ENCODE measurements at regions not wholly inside any gene's neighbourhood (a gene's known extent, or its start where the extent isn't known, plus 50 kb on each side); places are given as distances from the start of the nearest gene placed in this dataset.

DNA sequence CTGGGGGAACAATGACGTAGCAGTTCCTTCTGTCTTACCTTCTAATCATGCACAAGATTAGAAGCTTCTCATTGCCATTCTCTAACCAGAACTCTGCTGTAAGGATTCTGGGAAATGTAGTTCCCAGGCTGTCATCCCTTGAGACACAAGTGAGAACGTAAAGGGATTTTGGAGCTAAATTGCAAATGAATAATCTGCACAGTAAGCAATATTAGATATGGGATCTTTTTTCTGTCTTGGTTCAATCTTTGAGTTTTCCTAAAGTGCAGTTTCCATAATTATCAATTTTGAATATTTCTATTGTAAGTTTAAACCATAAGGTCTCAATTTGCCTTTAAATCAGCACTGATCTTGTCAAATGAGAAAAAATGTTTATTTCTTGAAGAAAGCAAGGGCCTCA is 189.7 kb upstream of the PLPPR1 start:
- no peaks in the 10 kb centered on the region for H3K79me2 ChIP-seq (ENCODE audit: insufficient read depth)
- no peak overlapping the region for H3K9ac ChIP-seq
- H4K20me1 ChIP-seq (ENCODE audit: insufficient read depth): no peaks in the 10 kb centered on the region
- H3K27me3 ChIP-seq (ENCODE audit: insufficient read depth): no peaks in the 10 kb centered on the region
- no peak for TF ChIP-seq TAF1 (IDR thresholded peaks at IDR 0.05; ENCODE audit: borderline replicate concordance, low read depth, low read length)
- TF ChIP-seq, protein P1, sequence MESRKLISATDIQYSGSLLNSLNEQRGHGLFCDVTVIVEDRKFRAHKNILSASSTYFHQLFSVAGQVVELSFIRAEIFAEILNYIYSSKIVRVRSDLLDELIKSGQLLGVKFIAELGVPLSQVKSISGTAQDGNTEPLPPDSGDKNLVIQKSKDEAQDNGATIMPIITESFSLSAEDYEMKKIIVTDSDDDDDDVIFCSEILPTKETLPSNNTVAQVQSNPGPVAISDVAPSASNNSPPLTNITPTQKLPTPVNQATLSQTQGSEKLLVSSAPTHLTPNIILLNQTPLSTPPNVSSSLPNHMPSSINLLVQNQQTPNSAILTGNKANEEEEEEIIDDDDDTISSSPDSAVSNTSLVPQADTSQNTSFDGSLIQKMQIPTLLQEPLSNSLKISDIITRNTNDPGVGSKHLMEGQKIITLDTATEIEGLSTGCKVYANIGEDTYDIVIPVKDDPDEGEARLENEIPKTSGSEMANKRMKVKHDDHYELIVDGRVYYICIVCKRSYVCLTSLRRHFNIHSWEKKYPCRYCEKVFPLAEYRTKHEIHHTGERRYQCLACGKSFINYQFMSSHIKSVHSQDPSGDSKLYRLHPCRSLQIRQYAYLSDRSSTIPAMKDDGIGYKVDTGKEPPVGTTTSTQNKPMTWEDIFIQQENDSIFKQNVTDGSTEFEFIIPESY (IDR thresholded peaks at IDR 0.05; ENCODE audit: borderline replicate concordance, low read depth): no peak
- no peak for TF ChIP-seq MXI1 (IDR thresholded peaks at IDR 0.05; ENCODE audit: low read depth, low read length)
- no peak for TF ChIP-seq EP300 (IDR thresholded peaks at IDR 0.05; ENCODE audit: borderline replicate concordance in 1 of 2, low read depth in 1 of 2, low read length in 1 of 2)
- no peak for TF ChIP-seq JUND (IDR thresholded peaks at IDR 0.05)
- TF ChIP-seq FOXM1 (IDR thresholded peaks at IDR 0.05; ENCODE audit: low read depth): no peak
- H3K36me3 ChIP-seq (replicated peaks in 1 of 2; ENCODE audit: control insufficient read depth in 1 of 2, insufficient read depth in 2 of 2, low read length in 1 of 2): no peaks in the 10 kb centered on the region
- no peaks in the 10 kb centered on the region for H3F3A ChIP-seq (replicated peaks; ENCODE audit: insufficient read depth)
- CTCF ChIA-PET: no interaction called here
- H2AFZ ChIP-seq (ENCODE audit: low read depth): no peak overlapping the region
- H3K9me2 ChIP-seq: no peaks in the 10 kb centered on the region
- no peak for DNase-seq
- H3K4me2 ChIP-seq: no peak overlapping the region
- POLR2A ChIA-PET: no interaction called here
- H3K9me3 ChIP-seq: no peaks in the 10 kb centered on the region
- no peaks in the 10 kb centered on the region for H3K4me1 ChIP-seq (ENCODE audit: control insufficient read depth in 1 of 2, insufficient read depth in 2 of 2, low read depth in 1 of 2, low read length in 1 of 2)
- H3K27ac ChIP-seq (ENCODE audit: low read depth in 2 of 2, low read length in 1 of 2): no peak overlapping the region
- no peak overlapping the region for H3K4me3 ChIP-seq (ENCODE audit: low read depth in 2 of 2, low read length in 1 of 2)
- 3% methylated on average over 2 of the region's 2 CpGs for WGBS (ENCODE audit: low lambda C conversion rate)

DNA sequence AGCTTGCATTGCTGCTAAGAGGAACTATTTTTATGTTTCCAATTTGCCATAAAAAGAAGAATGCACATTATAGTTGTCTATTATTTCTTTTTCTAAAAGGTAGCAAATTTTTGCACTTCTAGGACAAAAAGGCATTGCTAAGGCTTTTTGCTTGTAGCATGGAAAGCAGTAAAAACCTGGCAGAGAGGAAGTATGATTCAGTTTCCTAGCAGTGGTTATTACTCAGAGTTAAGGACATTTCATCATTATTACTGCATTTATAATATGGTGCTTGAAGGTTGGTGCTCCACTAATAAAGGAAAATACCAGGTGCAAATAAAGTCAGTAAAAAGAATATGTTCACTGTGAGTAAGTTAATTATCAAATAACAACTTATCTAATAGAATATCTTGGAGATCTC is 179.8 kb upstream of the PLPPR1 start:
- Histone ChIP-seq H3F3A (replicated peaks; ENCODE audit: insufficient read depth) (no peaks in the 10 kb centered on the region), H3K9ac (no peak overlapping the region), H4K20me1 (ENCODE audit: insufficient read depth) (no peaks in the 10 kb centered on the region), H3K27ac (ENCODE audit: low read depth in 2 of 2, low read length in 1 of 2) (no peak overlapping the region), H3K4me2 (no peak overlapping the region), H3K9me2 (no peaks in the 10 kb centered on the region), H3K36me3 (replicated peaks in 1 of 2; ENCODE audit: control insufficient read depth in 1 of 2, insufficient read depth in 2 of 2, low read length in 1 of 2) (no peaks in the 10 kb centered on the region), H3K4me3 (ENCODE audit: low read depth in 2 of 2, low read length in 1 of 2) (no peak overlapping the region), H3K27me3 (ENCODE audit: insufficient read depth) (no peaks in the 10 kb centered on the region), H3K9me3 (no peaks in the 10 kb centered on the region), H3K4me1 (ENCODE audit: control insufficient read depth in 1 of 2, insufficient read depth in 2 of 2, low read depth in 1 of 2, low read length in 1 of 2) (no peaks in the 10 kb centered on the region), H3K79me2 (ENCODE audit: insufficient read depth) (no peaks in the 10 kb centered on the region), H2AFZ (ENCODE audit: low read depth) (no peak overlapping the region)
- CTCF ChIA-PET: no interaction called here
- DNase-seq: no peak
- TF ChIP-seq, protein P1 (IDR thresholded peaks at IDR 0.05; ENCODE audit: borderline replicate concordance, low read depth): no peak
- TF ChIP-seq, protein P2, sequence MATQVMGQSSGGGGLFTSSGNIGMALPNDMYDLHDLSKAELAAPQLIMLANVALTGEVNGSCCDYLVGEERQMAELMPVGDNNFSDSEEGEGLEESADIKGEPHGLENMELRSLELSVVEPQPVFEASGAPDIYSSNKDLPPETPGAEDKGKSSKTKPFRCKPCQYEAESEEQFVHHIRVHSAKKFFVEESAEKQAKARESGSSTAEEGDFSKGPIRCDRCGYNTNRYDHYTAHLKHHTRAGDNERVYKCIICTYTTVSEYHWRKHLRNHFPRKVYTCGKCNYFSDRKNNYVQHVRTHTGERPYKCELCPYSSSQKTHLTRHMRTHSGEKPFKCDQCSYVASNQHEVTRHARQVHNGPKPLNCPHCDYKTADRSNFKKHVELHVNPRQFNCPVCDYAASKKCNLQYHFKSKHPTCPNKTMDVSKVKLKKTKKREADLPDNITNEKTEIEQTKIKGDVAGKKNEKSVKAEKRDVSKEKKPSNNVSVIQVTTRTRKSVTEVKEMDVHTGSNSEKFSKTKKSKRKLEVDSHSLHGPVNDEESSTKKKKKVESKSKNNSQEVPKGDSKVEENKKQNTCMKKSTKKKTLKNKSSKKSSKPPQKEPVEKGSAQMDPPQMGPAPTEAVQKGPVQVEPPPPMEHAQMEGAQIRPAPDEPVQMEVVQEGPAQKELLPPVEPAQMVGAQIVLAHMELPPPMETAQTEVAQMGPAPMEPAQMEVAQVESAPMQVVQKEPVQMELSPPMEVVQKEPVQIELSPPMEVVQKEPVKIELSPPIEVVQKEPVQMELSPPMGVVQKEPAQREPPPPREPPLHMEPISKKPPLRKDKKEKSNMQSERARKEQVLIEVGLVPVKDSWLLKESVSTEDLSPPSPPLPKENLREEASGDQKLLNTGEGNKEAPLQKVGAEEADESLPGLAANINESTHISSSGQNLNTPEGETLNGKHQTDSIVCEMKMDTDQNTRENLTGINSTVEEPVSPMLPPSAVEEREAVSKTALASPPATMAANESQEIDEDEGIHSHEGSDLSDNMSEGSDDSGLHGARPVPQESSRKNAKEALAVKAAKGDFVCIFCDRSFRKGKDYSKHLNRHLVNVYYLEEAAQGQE (IDR thresholded peaks at IDR 0.05; ENCODE audit: low read depth, low read length): no peak
- no peak for TF ChIP-seq SIN3A (IDR thresholded peaks at IDR 0.05; ENCODE audit: borderline replicate concordance, low read depth, low read length)
- no peak for TF ChIP-seq TAF1 (IDR thresholded peaks at IDR 0.05; ENCODE audit: borderline replicate concordance, low read depth, low read length)
- TF ChIP-seq TEAD4 (IDR thresholded peaks at IDR 0.05; ENCODE audit: borderline replicate concordance, insufficient read depth): no peak
- TF ChIP-seq, protein P3, sequence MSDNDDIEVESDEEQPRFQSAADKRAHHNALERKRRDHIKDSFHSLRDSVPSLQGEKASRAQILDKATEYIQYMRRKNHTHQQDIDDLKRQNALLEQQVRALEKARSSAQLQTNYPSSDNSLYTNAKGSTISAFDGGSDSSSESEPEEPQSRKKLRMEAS (IDR thresholded peaks at IDR 0.05; ENCODE audit: low read depth): no peak
- no peak for TF ChIP-seq RAD21 (IDR thresholded peaks at IDR 0.05; ENCODE audit: low read length)
- no peak for TF ChIP-seq EZH2phosphoT487 (IDR thresholded peaks at IDR 0.05; ENCODE audit: borderline replicate concordance, low read depth)
- no peak for TF ChIP-seq ELF1 (IDR thresholded peaks at IDR 0.05)
- TF ChIP-seq NRF1 (IDR thresholded peaks at IDR 0.05; ENCODE audit: low read depth, low read length): no peak
- TF ChIP-seq, protein P4, sequence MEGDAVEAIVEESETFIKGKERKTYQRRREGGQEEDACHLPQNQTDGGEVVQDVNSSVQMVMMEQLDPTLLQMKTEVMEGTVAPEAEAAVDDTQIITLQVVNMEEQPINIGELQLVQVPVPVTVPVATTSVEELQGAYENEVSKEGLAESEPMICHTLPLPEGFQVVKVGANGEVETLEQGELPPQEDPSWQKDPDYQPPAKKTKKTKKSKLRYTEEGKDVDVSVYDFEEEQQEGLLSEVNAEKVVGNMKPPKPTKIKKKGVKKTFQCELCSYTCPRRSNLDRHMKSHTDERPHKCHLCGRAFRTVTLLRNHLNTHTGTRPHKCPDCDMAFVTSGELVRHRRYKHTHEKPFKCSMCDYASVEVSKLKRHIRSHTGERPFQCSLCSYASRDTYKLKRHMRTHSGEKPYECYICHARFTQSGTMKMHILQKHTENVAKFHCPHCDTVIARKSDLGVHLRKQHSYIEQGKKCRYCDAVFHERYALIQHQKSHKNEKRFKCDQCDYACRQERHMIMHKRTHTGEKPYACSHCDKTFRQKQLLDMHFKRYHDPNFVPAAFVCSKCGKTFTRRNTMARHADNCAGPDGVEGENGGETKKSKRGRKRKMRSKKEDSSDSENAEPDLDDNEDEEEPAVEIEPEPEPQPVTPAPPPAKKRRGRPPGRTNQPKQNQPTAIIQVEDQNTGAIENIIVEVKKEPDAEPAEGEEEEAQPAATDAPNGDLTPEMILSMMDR (IDR thresholded peaks at IDR 0.05): no peak
- POLR2A ChIA-PET: no interaction called here

All from SK-N-SH (cell line).